ENCODE measurements at regions not wholly inside any gene's neighbourhood (a gene's known extent, or its start where the extent isn't known, plus 50 kb on each side); places are given as distances from the start of the nearest gene placed in this dataset.

DNA sequence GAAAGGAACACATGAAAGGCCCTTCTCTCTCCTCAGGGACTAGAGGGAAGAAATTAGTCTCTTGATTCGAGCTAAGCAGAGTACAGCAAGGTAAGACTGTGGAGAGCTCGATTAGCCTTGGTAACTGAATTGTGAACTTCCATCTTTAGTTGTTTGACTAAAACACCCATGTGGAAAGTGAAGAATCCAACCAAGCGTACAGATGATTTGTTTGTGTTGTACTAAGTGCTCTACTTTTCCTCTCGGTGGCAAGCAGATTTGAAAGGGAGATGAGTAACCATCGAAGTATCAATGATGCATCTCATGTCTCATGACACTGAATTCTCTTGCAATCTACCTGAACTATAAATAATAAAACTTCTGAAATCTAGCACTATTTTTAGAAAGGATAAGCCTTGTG, 80.7 kb downstream of the FZD1 start:
- TF ChIP-seq, protein P1, sequence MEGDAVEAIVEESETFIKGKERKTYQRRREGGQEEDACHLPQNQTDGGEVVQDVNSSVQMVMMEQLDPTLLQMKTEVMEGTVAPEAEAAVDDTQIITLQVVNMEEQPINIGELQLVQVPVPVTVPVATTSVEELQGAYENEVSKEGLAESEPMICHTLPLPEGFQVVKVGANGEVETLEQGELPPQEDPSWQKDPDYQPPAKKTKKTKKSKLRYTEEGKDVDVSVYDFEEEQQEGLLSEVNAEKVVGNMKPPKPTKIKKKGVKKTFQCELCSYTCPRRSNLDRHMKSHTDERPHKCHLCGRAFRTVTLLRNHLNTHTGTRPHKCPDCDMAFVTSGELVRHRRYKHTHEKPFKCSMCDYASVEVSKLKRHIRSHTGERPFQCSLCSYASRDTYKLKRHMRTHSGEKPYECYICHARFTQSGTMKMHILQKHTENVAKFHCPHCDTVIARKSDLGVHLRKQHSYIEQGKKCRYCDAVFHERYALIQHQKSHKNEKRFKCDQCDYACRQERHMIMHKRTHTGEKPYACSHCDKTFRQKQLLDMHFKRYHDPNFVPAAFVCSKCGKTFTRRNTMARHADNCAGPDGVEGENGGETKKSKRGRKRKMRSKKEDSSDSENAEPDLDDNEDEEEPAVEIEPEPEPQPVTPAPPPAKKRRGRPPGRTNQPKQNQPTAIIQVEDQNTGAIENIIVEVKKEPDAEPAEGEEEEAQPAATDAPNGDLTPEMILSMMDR (IDR thresholded peaks at IDR 0.05): no peak
- no peak for TF ChIP-seq POLR2A (IDR thresholded peaks at IDR 0.05)

All from adrenal gland (tissue), 5 donors.